HAP-1 (cell line): ENCODE measurements at regions not wholly inside any gene's neighbourhood (a gene's known extent, or its start where the extent isn't known, plus 50 kb on each side); places are given as distances from the start of the nearest gene placed in this dataset.
"Not testable (repeated sequence)": the region's sequence is repeated elsewhere in the genome, so short reads cannot be mapped to it uniquely, and the experiment has no call there.

Source experiments
- DNase-seq, 2 experiments: peaks; one replicate each; pipeline ENCODE4 v3.0.0-alpha.2; 2016 to 2020; ENCODE audit warnings: low spot score in 2 of 2
- H3K27me3 ChIP-seq: fragments of 250-450 bp; sonication (Bioruptor Pico); 2 replicates; pipeline ENCODE4 v1.5.1; 2020; ENCODE audit warnings: low read depth, mild to moderate bottlenecking, moderate library complexity
- H3K36me3 ChIP-seq: fragments of 250-450 bp; sonication (Bioruptor Pico); replicated peaks from 2 replicates; pipeline ENCODE4 v1.5.1; 2020; ENCODE audit warnings: mild to moderate bottlenecking
- H3K4me1 ChIP-seq: fragments of 250-450 bp; sonication (Bioruptor Pico); 2 replicates; pipeline ENCODE4 v1.5.1; 2020; ENCODE audit warnings: mild to moderate bottlenecking
- H3K4me3 ChIP-seq: fragments of 250-450 bp; sonication (Bioruptor Pico); 2 replicates; pipeline ENCODE4 v1.5.1; 2020; ENCODE audit warnings: mild to moderate bottlenecking, moderate library complexity
- H3K9me3 ChIP-seq: fragments of 250-450 bp; sonication (Bioruptor Pico); 2 replicates; pipeline ENCODE4 v1.5.1; 2020; ENCODE audit warnings: mild to moderate bottlenecking, moderate library complexity
- in situ Hi-C: fragments of 300-500 bp; cut with MboI; formaldehyde crosslinking; loops from 3 replicates; pipeline ENCODE4 v1.14.3; 2020; ENCODE audit warnings: low sequenced_read_pairs, inconsistent platforms, mixed read lengths

GRCh38 chr1:213523781-213524398 is 463.9 kb upstream of the PROX1 start:
- no peaks in the 10 kb centered on the region for H3K36me3 ChIP-seq
- no peaks in the 10 kb centered on the region for H3K9me3 ChIP-seq
- no peaks in the 10 kb centered on the region for H3K27me3 ChIP-seq
- H3K4me3 ChIP-seq: no peak overlapping the region
- no peak for DNase-seq
- no peaks in the 10 kb centered on the region for H3K4me1 ChIP-seq
- in situ Hi-C loops: no loop called here

DNA sequence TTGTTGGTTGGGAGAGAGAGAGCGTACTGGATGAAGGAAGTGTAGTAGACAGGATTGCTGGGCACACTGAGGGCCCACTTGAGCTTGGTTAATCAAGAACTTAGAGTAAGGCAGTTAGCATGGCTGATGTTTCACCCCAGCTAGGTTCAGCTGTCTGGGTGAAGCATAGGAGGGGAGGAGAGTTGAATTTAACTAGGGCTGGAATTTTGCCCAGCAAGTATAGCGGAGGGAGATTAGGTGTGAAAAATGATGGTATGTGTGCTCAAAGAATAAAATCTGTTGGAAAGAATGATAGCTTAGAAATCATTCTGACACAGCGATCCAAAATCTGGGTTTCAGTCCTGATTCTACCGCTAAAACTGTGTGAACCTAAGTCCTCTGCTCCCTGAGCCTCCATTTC is 461.5 kb upstream of the PROX1 start:
- Histone ChIP-seq H3K36me3 (no peaks in the 10 kb centered on the region), H3K4me3 (no peak overlapping the region), H3K27me3 (no peaks in the 10 kb centered on the region), H3K4me1 (no peaks in the 10 kb centered on the region), H3K9me3 (no peaks in the 10 kb centered on the region)
- in situ Hi-C loops: no loop called here
- no peak for DNase-seq

- no peak for DNase-seq
- Histone ChIP-seq H3K36me3 (no peaks in the 10 kb centered on the region), H3K4me1 (no peaks in the 10 kb centered on the region), H3K27me3 (no peaks in the 10 kb centered on the region), H3K4me3 (no peak overlapping the region), H3K9me3 (no peaks in the 10 kb centered on the region)
- in situ Hi-C loops: no loop called here
Observed at GRCh38 chr1:213530611-213531320, 457.0 kb upstream of the PROX1 start.

DNA sequence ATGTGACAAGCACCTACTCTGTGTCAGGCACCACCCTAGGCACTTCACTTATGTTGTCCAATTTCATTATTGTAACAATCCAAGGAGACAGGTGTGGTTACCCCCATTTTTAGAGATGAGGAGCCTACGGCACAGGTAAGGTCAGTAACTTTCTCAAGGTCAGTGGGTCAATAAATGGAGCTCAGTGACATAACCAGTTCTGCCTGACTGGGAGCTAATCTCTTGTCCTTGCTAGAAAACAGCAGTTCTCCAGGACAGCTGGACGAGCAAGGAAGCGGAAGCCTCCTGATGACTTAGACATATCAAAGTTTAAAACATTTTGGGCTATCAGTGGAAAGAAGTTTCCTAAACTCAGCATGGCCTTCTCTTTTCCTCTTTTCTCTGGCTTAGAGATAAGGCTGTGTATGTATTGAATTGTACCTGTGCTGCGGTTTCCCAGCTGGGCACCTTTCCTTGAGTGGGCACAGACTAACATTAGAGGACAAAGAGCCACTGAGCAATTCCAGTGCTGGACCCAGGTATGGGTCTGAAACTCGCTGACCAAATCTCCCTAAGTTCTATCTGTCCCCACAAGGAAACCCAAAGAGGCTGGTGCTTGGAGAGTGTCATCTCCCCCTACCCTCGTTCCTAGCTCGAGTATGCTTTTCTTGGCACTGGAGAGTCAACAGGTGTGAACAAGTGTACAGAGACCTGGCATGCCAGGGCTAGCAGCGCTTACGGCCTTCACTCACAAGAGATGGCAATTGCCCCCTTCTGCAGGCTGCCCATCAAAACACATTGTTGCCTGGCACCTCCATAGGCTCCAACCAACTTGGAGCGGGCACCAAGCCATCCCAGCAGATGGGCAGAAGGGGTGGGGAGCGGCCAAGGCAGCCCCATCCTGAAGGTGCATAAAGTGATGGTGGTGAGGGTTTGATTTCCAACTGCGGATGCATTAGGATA is 456.1 kb upstream of the PROX1 start:
- Histone ChIP-seq H3K27me3 (no peaks in the 10 kb centered on the region), H3K4me3 (no peak overlapping the region), H3K4me1 (no peaks in the 10 kb centered on the region), H3K36me3 (no peaks in the 10 kb centered on the region), H3K9me3 (no peaks in the 10 kb centered on the region)
- in situ Hi-C loops: no loop called here
- DNase-seq: no peak

- Histone ChIP-seq H3K4me3 (no peak overlapping the region), H3K27me3 (no peaks in the 10 kb centered on the region), H3K9me3 (no peaks in the 10 kb centered on the region), H3K36me3 (no peaks in the 10 kb centered on the region), H3K4me1 (no peaks in the 10 kb centered on the region)
- in situ Hi-C loops: no loop called here
- no peak for DNase-seq
Observed at GRCh38 chr1:213533125-213533524, 454.6 kb upstream of the PROX1 start.

GRCh38 chr1:213535679-213536078 is 452.1 kb upstream of the PROX1 start:
- H3K9me3 ChIP-seq: no peaks in the 10 kb centered on the region
- no peaks in the 10 kb centered on the region for H3K4me1 ChIP-seq
- no peaks in the 10 kb centered on the region for H3K36me3 ChIP-seq
- H3K27me3 ChIP-seq: no peaks in the 10 kb centered on the region
- DNase-seq: no peak
- in situ Hi-C loops: no loop called here
- no peak overlapping the region for H3K4me3 ChIP-seq

DNA sequence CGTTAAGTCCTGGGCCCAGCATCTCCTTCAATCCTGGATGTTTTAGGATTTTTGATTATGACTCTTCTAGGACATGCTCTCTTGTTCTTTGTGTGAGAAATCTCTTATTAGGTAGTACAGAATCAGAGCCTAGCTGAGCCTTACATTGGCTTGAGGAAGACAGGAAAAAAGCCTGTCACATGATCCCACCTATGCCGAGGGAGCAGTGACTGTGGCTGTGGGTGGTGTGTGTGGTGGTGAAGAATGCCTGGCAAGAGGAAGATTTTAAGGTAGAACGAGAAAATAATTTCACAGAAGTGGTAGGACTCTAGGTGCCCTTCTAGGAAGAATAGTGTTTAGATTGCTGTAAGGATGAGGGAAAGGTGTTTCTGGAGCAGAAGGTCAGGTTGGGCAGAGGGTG is 449.5 kb upstream of the PROX1 start:
- no peaks in the 10 kb centered on the region for H3K27me3 ChIP-seq
- H3K4me3 ChIP-seq: no peak overlapping the region
- in situ Hi-C loops: no loop called here
- DNase-seq: no peak
- no peaks in the 10 kb centered on the region for H3K4me1 ChIP-seq
- no peaks in the 10 kb centered on the region for H3K36me3 ChIP-seq
- no peaks in the 10 kb centered on the region for H3K9me3 ChIP-seq

GRCh38 chr1:213539464-213539863 is 448.3 kb upstream of the PROX1 start:
- in situ Hi-C loops: no loop called here
- Histone ChIP-seq H3K27me3 (no peaks in the 10 kb centered on the region), H3K4me3 (no peak overlapping the region), H3K9me3 (no peaks in the 10 kb centered on the region), H3K4me1 (no peaks in the 10 kb centered on the region), H3K36me3 (no peaks in the 10 kb centered on the region)
- no peak for DNase-seq

DNA sequence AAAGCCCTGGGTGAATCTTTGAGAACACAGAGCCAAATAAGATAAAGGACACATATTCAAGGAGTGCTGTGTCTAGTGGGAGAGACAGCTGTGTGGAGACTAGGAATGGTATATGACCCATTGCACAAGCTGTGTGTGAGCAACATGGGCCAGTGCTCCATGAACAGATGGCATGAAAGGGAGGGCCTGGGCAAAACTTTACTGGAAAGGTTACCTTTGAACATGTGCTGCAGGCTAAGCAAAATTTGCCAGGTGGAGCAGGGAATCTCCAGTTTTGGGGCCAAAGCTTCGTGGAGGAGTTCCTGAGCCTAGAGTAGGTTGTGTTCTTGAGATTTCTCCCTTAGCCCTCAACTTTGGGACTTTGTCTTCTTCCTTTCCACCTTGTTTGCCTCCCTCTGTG is 446.1 kb upstream of the PROX1 start:
- Histone ChIP-seq H3K4me3 (no peak overlapping the region), H3K4me1 (no peaks in the 10 kb centered on the region), H3K27me3 (no peaks in the 10 kb centered on the region), H3K9me3 (no peaks in the 10 kb centered on the region), H3K36me3 (no peaks in the 10 kb centered on the region)
- DNase-seq: no peak
- in situ Hi-C loops: no loop called here

DNA sequence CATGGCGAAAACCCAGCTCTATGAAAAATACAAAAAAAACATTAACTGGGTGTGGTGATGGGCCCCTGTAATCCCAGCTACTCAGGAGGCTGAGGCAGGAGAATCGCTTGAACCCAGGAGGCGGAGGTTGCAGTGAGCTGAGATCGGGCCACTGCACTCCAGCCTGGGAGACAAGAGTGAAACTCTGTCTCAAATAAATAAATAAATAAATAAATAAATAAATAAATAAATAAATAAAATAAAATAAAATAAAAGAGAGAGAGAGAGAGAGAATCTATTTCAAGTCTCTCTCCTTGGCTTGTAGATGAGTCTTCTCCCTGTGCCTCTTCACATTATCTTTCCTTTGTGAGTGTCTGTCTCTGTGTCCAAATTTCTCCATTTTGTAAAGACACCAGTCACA is 442.6 kb upstream of the PROX1 start:
- in situ Hi-C loops, H3K4me3 ChIP-seq, H3K36me3 ChIP-seq, H3K9me3 ChIP-seq, DNase-seq, H3K4me1 ChIP-seq, H3K27me3 ChIP-seq: not testable (repeated sequence)

DNA sequence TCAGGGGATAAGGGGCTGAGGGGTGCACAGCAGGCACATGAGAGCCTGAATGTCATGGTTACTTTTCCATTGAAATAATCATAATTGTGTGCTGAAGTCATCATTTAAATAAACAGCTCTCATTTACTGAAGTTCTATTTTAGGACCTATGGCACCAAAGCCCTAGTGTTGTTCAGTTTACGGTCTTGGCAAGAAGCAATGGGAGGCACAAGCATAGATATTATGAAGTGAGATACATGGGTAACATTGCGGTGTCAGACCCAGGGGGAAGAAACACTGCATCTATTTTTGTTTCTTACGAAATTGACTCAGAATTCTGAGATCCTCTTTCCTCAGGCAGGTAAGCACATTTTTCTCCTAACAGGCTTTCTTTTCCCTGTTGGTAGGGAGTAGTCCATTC is 437.8 kb upstream of the PROX1 start:
- in situ Hi-C loops: loop anchor here (25.0 kb wide), 1 partner anchor 562 kb away; no protein-coding TSS in a partner anchor

DNA sequence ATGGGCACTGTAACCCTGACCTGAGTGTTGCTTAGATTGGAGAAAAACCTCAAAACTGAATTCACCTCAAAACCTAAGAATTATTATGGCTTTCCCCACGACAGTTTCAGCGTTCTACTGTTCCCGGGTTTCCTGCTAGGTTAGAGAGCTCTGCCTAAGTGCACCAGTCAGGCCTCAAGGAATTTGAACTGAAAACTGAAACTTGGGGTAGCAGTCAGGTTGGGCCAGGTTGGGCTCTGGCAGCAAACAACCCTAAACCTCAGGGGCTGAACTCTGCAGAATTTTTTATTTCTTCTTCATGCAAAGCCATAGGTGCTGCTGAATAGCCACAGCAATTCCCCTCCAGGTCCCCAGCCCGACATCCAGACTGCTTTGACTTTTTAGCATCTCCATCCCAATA is 437.0 kb upstream of the PROX1 start:
- in situ Hi-C loops: loop anchor here (25.0 kb wide), 1 partner anchor 561 kb away; no protein-coding TSS in a partner anchor
- Histone ChIP-seq H3K9me3 (no peaks in the 10 kb centered on the region), H3K36me3 (no peaks in the 10 kb centered on the region), H3K4me3 (no peak overlapping the region), H3K4me1 (no peaks in the 10 kb centered on the region), H3K27me3 (no peaks in the 10 kb centered on the region; the same call in 1 of the 2 replicates)
- DNase-seq: no peak

More for the DNA sequence above, 437.8 kb upstream of the PROX1 start:
- DNase-seq: no peak
- Histone ChIP-seq H3K9me3 (no peaks in the 10 kb centered on the region), H3K4me1 (no peaks in the 10 kb centered on the region), H3K36me3 (no peaks in the 10 kb centered on the region), H3K27me3 (no peaks in the 10 kb centered on the region; the same call in 1 of the 2 replicates), H3K4me3 (no peak overlapping the region)

DNA sequence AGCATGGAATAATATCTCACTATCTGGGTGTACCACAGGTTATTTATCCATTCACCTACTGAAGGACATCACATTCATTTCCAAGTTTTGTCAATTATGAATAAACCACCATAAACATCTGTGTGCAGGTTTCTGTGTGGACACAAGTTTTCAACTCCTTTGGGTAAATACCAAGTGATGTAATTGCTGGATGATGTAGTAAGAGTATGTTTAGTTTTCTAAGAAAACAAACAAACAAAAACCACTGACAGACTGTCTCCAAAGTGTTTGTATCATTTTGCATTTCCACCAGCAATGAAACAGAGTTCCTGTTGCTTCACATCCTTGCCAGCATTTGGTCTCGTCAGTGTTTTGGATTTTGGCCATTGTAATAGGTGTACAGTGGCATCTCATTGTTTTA is 435.7 kb upstream of the PROX1 start:
- H3K9me3 ChIP-seq: no peaks in the 10 kb centered on the region
- DNase-seq: no peak
- no peaks in the 10 kb centered on the region for H3K36me3 ChIP-seq
- no peaks in the 10 kb centered on the region for H3K4me1 ChIP-seq
- no peaks in the 10 kb centered on the region; the same call in 1 of the 2 replicates for H3K27me3 ChIP-seq
- no peak overlapping the region for H3K4me3 ChIP-seq
- in situ Hi-C loops: loop anchor here (25.0 kb wide), 1 partner anchor 560 kb away; no protein-coding TSS in a partner anchor

- Histone ChIP-seq H3K9me3 (no peaks in the 10 kb centered on the region), H3K4me1 (no peaks in the 10 kb centered on the region), H3K4me3 (no peak overlapping the region), H3K36me3 (no peaks in the 10 kb centered on the region), H3K27me3 (no peaks in the 10 kb centered on the region)
- DNase-seq: no peak
- in situ Hi-C loops: loop anchor here (25.0 kb wide), 1 partner anchor 552 kb away; no protein-coding TSS in a partner anchor
Observed at GRCh38 chr1:213560226-213560625, 427.5 kb upstream of the PROX1 start.
